ENCODE measurements at regions not wholly inside any gene's neighbourhood (a gene's known extent, or its start where the extent isn't known, plus 50 kb on each side); places are given as distances from the start of the nearest gene placed in this dataset.
"Not testable (repeated sequence)": the region's sequence is repeated elsewhere in the genome, so short reads cannot be mapped to it uniquely, and the experiment has no call there.

DNA sequence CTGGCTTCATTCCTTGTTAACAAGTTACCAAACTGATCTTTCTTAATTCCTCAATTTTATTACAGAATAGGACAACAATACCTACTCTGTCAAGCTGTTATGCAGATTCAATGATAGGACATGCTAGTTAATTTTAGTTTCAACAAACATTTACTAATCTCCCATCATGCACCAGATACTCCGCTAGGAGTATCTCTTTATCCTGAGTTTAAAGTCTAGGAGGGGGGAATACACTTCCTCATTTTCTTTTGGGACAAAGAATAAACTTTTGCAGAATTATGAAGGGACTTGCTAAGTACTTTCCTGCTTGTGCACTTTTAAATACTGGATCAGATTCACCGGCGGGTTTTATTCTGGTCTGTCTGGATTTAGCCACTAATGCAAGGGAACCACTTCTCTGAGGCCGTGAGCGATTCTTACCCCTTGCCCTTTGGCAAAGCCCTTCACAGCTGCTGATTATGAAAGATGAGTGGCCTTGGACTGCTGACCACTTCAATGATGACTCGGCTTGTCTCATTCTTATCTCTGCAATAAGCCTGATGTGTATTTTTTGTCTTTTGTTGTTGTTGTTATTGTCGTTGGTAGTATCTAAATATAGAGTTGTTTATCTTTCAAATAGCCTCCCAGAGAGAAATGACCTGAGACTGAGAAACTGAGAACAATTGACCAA, 73.9 kb downstream of the RMI1 start:
- intact Hi-C loops (cut with micrococcal nuclease) = no loop called here

DNA sequence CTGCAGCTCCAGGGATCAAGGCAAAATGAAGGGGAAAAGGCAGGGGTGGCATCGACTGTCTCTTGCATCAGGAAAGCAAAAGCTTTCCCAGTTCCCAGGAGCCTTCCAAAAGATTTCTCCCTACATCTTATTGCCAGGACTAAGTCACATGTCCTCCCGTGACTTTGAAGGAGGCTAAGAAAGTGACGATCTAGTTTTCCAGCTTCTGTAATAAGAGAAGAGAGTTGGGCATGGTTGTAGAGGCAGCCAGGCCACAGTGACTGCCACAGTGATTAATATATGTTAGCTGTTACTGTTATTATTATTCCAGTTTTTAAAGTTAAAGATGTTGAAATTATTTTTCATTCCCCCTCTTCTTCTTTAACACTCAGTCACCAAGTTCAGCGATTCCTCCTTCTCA, 77.1 kb downstream of the RMI1 start:
- intact Hi-C loops (cut with micrococcal nuclease) = no loop called here

DNA sequence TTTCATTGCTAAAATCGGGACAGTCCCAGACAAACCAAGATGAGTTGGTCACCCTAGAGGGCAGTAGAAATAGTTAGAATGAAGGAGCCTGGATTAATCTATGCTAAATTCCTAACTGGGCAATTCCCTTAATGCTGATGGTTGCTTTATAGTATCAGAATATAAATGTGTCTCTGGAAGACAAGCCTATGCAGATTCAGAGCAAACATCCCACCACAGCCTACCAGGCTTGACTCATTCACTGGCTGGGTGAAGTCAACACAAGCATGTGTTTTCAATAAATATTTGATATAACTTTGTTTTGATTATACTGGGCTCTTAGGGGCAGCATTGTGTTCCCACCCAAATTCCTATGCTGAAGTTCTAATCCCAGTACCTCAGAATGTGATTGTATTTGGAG, 79.3 kb downstream of the RMI1 start:
- intact Hi-C loops (cut with micrococcal nuclease) = no loop called here

DNA sequence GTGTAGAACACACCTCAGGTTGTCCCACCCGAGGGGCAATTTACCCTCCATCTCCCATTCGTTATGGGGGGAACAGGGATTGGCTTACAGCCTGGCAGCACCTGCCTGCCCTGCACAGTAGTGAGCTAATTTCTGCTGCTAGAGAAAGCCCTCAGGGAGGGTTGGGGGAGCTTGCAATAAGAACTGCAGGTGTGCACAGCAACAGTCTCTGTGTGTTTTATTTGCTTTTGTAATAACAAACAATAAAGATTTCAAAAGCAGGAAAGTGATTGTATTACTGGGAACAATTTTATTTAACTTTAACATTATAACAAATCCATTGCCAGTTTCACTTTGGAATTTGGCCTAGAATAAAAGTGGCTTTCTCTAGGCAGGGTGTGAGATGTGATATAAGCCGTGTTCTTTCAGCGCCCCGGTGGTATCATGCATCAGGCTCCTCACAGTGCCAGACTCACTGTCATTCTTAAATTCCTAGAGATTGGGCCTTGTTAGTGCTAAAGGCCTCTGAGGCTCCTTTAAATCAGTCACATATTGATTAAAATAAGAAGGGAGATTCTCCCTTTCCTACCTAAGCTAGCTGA, 81.1 kb downstream of the RMI1 start:
- intact Hi-C loops (cut with micrococcal nuclease) = no loop called here

DNA sequence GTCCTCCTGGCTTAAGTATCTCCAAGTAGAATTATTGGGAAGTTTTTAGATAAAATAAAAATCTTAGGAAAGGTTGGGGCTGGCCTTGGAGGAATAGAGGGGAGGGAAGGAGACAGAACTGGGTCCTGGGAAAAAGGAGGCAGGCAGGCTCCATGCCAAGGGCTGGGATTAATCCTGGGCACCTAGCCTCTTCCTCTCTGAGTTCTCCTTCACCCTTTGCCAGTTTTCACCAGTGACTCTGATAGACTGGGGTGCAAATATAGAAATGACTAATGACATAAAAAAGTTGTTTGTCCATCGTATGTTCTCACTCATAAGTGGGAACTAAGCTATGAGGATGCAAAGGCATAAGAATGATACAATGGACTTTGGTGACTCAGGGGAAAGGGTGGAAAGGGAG, 81.9 kb downstream of the RMI1 start:
- intact Hi-C loops (cut with micrococcal nuclease) = no loop called here

DNA sequence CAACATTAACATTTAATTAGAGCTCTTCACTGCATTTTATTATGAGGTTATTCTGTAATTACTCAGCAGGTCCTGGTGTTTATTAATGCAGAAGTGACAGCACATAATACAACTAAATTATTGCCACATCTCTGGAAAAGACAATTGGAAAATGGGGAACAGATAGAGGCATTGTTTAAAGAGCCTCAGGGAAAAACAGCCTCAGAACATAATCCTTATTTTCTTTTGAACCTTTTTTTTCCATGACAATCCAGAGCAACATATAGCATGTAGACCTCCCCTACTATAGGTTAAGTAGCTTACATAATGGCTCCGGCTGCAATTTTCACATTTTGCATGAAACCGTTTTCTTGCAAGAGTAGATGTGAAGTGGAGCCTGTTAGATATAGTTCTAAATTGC, 87.2 kb downstream of the RMI1 start:
- intact Hi-C loops (cut with micrococcal nuclease) = no loop called here

DNA sequence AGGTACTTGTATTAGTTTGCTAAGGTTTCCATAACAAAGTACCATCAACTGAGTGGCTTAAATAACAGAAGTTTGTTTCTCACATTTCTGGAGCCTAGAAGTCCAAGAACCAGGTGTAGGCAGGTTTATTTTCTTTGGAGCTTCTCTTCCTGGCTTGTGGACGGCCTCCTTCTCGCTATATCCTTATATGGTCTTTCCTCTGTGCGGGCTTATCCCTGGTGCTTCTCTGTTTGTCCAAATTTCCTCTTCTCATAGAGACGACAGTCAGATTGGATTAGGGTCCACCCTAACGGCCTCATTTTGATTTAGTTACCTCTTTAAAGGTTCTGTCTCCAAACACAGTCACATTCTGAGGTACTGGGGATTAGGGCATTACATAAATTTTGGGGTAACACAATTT, 88.3 kb downstream of the RMI1 start:
- intact Hi-C loops (cut with micrococcal nuclease) = no loop called here

DNA sequence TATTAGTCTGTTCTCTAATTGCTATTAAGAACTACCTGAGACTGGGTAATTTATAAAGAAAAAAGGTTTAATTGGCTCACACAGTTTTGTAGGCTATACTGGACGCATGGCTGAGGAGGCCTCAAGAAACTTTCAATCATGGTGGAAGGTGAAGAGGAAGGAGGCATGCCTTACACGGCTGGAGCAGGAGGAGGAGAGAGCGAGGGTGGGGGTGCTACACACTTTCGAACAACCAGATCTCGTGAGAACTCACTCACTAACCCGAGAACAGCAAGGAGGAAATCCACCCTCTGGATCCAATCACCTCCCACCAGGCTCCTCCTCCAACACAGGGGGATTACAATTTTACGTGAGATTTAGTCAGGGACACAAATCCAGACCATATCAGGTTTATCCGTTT, 90.0 kb downstream of the RMI1 start:
- intact Hi-C loops (cut with micrococcal nuclease) = no loop called here

DNA sequence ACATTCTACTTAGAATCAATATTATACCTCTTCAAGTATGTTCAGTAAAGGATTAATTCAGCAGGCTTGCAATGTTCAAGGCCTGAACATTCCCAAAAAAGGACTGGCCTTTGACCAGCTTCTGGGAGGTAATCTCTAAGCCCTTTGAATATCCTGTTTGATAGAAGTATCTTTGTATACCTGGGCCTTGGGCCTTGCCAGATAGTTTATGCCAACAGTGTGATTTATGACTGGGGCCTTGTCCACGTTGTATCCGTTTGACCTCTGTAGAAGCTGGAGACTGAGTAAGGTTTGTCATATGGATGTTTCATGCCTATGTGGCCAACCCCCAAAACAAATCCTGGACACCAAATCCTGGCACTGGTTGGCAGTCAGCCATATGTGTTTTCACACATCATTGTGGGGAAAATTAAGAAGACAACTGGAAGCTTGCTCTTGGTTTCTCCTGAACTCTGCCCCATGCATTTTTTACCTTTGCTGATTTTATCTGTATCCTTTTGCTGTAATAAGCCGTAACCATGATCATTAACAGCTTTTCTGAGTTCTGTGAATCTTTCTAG, 92.1 kb downstream of the RMI1 start:
- intact Hi-C loops (cut with micrococcal nuclease) = no loop called here

DNA sequence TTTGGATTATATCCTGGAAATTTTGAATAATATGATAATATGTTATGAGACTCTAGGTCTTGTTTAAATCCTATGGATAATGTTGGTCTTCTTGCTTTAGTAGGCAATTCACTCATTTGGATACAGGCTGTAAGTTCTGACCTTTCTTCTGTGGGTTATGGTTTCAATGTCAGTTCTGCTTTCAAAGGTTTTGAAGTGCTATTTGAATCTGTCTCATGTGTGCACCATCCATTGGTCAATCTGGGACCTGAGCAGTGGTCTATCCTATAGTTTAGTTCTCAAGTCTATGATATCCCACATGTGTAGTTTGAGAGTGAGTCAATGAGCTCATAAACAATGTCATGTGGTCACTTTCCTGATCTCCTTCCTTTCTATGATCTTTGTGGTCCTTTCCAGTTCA, 94.4 kb downstream of the RMI1 start:
- intact Hi-C loops (cut with micrococcal nuclease) = no loop called here

DNA sequence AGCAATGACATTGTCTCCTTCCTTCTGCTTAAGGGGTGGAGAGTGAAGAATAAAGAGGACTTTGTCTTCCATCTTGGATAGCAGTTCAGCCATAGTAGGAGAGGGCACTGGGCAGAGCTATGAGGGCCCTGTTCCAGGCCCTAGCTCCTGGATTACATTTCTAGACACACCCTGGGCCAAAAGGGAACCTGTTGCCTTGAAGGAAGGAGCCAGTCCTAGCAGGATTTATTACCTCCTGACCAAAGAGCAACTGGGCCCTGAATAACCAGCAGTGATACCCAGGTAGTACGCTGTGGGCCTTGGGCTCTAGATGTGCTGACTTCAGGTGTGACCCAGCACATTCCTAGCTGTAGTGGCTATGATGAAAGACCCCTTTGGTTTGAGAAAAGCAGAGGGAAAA, 95.8 kb downstream of the RMI1 start:
- intact Hi-C loops (cut with micrococcal nuclease) = no loop called here

DNA sequence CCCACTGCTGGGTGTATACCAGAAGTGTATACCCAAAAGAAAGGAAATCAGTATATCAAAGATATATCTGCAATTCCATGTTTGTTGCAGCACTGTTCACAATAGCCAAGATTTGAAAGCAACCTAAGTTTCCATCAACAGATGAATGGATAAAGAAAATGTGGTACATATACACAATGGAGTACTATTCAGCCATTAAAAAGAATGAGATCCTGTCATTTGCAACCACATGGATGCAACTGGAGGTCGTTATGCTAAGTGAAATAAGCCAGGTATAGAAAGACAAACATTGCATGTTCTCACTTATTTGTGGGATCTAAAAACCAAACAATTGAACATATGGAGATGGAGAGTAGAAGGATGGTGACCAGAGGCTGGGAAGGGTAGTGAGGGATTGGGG, 97.2 kb downstream of the RMI1 start:
- intact Hi-C loops (cut with micrococcal nuclease) = not testable (repeated sequence)

DNA sequence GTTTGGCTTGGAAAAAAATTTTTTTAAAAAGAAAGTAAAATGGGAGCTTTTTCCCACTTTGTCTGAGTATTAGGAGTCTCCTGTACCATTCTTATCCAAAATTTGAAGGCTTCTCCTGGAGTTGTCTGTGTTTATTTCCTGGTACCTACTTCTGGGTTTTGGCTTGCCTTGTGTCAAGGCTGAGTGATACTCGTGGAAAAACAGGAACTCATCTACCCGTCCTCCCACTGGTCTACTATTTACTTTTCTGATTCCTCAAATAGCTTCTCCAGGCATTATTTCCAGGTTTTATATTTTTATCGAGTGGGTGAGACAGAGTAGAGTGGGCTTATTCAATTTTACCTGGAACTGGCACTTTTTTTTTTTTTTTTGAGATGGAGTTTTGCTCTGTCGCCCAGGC, 99.4 kb downstream of the RMI1 start:
- intact Hi-C loops (cut with micrococcal nuclease) = no loop called here

DNA sequence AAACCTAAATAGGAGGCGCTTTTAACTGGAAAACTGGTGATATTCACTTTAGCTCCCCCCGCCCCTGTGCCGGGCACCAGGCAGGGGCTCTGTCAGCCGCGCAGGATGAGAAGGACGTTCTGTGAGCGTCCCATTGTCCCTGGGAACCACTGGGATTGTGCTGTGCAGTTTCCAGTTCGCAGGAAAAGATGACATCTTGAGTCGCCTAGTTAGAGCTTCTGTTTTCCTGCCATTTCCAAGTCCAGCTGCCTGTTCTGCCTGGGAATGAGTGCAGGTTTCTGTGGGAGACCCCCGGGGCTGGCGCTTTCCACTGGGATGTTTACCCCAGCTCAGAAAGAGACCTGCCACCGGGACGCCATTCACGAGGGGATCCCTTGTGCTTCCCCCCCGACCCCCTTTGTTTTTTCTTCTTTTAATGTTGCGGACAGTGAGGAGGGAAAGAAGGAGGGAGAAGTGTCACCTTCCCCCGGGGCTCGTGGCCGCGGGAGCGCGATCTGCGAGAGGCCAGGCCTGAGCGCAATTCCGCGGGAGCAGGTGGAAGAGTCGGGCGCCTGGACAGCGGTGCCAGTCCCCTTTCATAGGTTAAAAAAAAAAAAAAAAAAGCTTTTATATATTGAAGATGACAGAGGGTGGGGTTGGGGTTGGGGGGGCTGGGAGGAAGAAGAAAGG, 121.5 kb downstream of the RMI1 start:
- intact Hi-C loops (cut with micrococcal nuclease) = no loop called here

DNA sequence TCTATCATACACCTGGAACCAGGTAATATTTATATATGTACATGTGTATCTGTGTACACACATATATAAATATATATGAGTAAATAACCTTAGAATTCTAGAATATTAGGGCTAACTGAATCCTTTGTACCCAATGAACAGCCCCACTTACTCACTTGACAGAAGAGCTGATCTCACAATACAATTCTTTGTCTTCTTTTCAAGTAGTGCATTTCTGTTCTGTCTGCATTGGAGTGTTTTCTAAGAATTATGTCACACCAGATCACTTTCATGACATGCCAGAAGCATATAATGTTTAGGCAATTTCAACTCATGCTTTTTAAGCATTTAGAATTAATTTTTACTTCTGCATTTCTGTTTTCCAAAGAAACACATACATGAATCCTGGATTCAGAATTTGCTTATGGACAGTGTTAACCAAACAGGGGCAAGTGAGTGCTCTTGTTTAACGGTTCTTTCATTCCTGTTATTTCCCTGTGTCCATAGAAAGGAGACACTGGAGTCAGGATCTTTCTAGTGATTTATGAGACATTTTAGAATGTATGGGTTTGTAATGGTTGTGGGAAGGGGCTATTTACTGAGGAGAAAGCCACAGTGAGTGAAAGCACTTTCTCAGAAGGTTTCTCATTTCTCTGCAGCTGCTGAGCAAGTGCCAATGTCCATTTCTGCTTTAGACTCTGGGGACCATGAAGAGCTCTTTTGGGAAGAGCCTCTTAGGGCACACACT, 123.2 kb downstream of the RMI1 start:
- intact Hi-C loops (cut with micrococcal nuclease) = no loop called here

DNA sequence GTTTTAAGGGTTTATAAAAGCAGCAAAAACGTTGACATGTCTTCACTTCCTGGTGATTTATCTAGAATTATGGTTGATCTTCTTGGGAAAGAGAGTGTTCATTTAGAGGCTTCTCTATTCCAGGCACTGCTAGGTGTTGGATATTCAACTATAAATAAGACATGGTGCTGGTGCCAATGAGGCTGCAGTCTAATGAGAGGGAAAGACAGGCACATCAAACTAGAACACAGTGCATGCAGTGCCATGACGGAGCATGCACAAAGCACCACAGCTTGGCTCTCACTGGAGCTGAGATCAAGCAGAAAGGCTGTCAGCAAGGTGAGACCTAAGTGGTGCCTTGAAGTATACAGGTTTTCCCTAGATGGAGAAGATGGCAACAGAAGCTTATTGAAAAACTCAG, 126.5 kb downstream of the RMI1 start:
- intact Hi-C loops (cut with micrococcal nuclease) = no loop called here

DNA sequence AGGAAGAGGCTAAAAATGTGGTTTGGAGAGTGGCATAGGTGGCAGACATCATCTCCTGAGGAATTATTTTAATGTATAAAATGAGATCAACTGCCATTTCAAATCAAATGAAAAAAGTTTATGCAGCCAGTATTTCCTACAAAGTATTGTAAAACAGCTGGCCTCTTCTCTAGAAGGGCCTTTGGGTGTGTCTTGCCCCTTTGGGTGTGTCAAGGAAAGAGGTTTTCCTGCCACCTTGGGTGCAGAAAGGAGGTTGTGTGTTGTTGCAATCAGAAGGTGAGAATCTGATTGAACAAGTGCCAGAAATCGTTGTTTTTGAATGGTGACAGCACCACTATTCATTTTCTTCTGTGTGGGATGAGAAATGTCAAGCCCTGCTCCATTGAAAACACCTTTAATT, 127.4 kb downstream of the RMI1 start:
- intact Hi-C loops (cut with micrococcal nuclease) = no loop called here

DNA sequence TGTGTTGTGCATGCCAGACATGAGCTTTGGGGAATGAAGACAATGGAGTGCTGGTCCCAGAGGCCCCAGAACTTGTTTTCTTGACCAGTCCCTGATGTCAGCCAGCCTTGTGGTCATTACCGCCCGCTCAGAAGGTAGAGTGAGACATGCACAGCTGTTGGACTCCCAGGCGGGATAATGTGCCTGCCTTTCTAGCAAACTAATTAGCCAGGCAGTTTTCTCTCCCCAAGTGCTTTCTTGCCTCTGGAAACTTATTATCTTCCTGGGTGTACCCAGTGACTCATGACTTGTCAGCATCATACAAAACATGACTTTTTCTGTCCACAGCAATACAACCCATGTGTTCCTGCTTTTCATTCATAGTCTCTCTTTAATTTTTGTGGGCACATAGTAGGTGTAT, 131.1 kb downstream of the RMI1 start:
- intact Hi-C loops (cut with micrococcal nuclease) = no loop called here

DNA sequence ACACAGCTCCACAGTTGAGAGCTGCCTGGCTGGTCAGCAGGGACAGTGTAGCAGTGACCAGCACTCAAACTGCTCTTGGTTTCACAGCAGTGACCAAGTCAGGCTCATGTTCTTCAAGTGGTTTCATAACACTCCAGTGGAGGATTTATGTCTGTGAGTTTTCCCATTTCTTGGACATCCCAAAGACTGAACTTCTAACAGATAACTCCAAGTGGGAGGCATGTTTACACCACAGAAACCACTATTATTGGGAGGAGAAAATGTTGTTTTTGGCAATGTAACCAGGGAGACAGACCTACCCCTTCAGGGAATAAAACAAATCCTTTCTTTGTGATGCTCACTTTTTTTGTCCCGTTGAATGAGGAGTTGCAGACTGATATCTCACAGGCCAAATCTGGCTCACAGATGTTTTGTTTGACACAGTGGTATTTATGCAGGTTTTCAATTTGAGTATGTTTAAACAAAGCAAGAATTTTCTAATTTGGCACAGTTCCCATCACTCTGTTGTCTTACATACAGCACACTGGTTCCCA, 141.5 kb downstream of the RMI1 start:
- intact Hi-C loops (cut with micrococcal nuclease) = no loop called here

DNA sequence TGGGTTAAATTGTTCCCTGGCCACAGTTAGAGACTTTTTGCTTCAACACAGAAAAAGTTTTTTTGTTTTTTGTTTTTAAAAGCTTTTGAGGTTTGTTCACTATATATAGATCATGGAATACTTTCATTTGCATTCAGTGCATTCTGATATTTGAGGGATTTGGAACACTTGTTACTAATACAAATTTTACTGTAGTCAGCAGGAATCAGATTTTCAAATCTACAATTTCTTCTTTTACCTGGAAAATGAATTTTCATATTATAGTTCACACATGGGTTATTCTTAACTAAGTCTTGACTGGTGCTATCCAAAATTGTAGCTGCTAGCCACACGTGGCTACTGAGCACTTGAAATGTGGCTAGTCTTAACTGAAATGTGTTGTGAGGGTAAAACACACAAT, 142.0 kb downstream of the RMI1 start:
- intact Hi-C loops (cut with micrococcal nuclease) = no loop called here

DNA sequence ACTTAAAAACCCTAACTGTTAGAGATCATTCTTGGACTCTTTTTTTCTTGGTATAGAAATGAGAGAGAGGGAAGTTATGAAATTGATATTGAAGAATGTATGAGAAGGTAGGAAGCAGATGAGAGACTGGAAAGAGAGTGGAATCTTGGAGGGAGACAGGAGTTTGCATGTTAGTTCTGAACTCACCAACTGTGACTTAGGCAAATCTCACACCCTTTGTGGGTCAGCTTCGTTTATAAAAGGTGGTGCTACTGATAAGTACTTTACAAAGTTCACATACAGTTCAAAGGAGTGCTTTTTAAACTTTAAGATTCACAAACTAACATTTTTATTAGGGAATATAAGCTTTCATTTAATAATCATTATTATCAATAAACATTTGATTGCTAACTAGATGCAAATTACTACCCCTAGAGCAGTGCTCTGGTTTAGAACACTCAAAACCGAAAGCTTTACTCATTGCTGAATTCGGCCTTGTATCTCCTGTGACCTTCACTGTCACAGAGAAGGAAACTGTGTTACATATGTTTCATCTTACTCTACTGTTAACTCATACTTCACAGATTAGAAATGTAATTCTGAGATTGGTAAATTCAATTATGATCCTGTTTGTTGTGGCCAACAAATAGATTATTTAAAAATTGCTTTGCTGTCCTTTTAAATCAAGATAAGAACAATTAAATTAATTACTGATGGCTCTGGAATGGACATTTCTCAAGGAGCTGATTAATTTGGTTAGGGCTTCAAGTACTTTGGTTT, 143.2 kb downstream of the RMI1 start:
- intact Hi-C loops (cut with micrococcal nuclease) = no loop called here

Measured in T-helper 2 cell treated with Interferon-gamma antibody and Interleukin-4, amounts not matched to agents 100 ng/mL and 5 ng/mL, for 36 hours (primary cell).